ENCODE measurements at regions not wholly inside any gene's neighbourhood (a gene's known extent, or its start where the extent isn't known, plus 50 kb on each side); places are given as distances from the start of the nearest gene placed in this dataset.

DNA sequence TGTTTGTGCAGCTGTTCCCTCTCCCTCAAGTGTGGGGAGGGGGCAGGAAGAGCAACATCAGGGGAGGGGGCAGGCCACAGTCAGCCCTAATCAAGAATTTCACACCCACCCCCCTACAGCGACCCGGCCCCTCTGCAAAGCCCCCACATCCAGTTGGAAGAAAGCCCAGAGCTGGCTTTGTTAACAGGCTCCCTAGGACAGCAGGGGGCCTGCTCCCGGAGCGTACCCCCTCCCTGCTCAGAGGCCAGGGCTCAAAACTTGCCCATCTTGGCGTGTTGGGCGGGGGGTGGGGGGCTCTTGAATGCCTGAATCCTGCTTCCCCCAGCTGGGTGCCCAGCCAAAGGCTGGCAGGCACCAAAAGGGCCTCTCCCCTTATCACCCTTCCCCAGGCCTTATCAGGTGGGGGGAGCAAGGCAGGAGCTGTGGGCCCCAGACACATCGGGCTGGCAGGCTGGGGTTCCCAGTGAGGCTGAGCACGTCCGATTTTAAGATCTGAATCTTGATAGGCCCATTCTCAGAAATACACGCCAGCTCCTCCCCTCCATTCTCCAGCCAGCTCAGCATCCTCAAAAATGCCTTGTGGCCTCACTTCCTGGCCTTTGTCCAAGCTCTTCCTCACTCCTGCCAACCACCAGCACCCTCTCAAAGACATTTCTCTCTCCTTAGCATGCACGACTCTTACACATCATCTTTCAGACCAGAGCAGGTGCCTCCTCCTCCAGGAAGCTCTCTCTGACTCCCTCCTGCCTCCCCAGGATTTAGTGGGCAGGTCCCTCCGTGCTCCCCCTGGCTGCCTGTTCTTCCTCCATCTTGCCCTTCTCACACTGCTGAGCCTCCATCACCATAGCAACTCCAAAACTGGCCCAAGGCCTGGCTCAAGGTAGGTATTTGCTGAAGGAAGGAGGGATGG, 384.8 kb downstream of the MN1 start:
- H3K36me3 Mint-ChIP-seq (ENCODE audit: low read depth, unreplicated experiment) = no peaks in the 10 kb centered on the region
- peak; percentile 91 for FAIRE-seq
- no peaks in the 10 kb centered on the region for H3K9me3 ChIP-seq (ENCODE audit: insufficient read depth, low read depth, low read length)
- DNase-seq (ENCODE audit: low read depth) = peak; percentile 90
- no peak overlapping the region for H3K27ac ChIP-seq (ENCODE audit: low read depth, low read length)
- TF ChIP-seq EZH2 (IDR thresholded peaks at IDR 0.05; ENCODE audit: insufficient read depth, low read length) = no peak
- TF ChIP-seq, protein P1, sequence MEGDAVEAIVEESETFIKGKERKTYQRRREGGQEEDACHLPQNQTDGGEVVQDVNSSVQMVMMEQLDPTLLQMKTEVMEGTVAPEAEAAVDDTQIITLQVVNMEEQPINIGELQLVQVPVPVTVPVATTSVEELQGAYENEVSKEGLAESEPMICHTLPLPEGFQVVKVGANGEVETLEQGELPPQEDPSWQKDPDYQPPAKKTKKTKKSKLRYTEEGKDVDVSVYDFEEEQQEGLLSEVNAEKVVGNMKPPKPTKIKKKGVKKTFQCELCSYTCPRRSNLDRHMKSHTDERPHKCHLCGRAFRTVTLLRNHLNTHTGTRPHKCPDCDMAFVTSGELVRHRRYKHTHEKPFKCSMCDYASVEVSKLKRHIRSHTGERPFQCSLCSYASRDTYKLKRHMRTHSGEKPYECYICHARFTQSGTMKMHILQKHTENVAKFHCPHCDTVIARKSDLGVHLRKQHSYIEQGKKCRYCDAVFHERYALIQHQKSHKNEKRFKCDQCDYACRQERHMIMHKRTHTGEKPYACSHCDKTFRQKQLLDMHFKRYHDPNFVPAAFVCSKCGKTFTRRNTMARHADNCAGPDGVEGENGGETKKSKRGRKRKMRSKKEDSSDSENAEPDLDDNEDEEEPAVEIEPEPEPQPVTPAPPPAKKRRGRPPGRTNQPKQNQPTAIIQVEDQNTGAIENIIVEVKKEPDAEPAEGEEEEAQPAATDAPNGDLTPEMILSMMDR (IDR thresholded peaks at IDR 0.05; ENCODE audit: insufficient read depth, low read depth, low read length) = no peak
- H3K27ac Mint-ChIP-seq (ENCODE audit: unreplicated experiment) = peak overlapping the region; percentile 28
- H3K27me3 ChIP-seq (ENCODE audit: insufficient read depth, low read length) = peaks cover 19% of the 10 kb centered on the region
- H3K4me1 Mint-ChIP-seq (ENCODE audit: low read depth, unreplicated experiment) = peaks cover 18% of the 10 kb centered on the region
- H3K4me3 ChIP-seq (ENCODE audit: insufficient read depth, low read depth, low read length) = no peak overlapping the region
- no peaks in the 10 kb centered on the region for H3K36me3 ChIP-seq (ENCODE audit: insufficient read depth, low read length)
- peak overlapping the region; percentile 39 for H3K9ac ChIP-seq (ENCODE audit: low read length)
- H3K9me3 Mint-ChIP-seq (ENCODE audit: unreplicated experiment) = no peaks in the 10 kb centered on the region
- no peaks in the 10 kb centered on the region for H3K27me3 Mint-ChIP-seq (ENCODE audit: low read depth, unreplicated experiment)
- H3K4me1 ChIP-seq (ENCODE audit: insufficient read depth, low read length) = peaks cover 33% of the 10 kb centered on the region
- peak overlapping the region; percentile 38 for H2AFZ ChIP-seq (ENCODE audit: low read depth, low read length)
- H3K79me2 ChIP-seq (ENCODE audit: insufficient read depth, low read length) = no peaks in the 10 kb centered on the region
- no peak overlapping the region for H3K4me3 Mint-ChIP-seq (ENCODE audit: unreplicated experiment)
- peak overlapping the region; percentile 60 for H3K4me2 ChIP-seq (ENCODE audit: low read length)
- H4K20me1 ChIP-seq (ENCODE audit: insufficient read depth, low read length) = no peaks in the 10 kb centered on the region

DNA sequence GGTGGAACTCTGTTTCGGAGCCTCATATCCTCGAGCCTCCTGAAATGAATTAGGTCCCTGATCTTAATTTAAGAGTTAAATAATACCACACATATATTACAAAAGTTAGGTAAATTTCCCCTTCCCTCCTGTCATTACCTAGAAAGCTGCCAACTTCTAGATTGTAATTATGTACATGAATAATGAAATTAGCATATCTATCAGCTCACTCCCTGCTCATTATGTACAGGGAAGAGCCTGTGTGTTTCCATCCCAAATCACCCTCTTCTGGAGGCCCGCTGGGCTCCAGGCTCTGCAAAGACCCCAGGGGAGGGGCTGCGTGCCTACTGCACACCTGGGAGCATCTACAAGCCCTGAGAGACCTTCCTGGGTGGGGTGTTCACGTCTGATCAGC, 384.1 kb downstream of the MN1 start:
- no peak for TF ChIP-seq EZH2 (IDR thresholded peaks at IDR 0.05; ENCODE audit: insufficient read depth, low read length)
- TF ChIP-seq, protein P1 (IDR thresholded peaks at IDR 0.05; ENCODE audit: insufficient read depth, low read depth, low read length) = no peak
- Histone ChIP-seq H2AFZ (ENCODE audit: low read depth, low read length) (no peak overlapping the region), H3K4me2 (ENCODE audit: low read length) (peak overlapping the region; percentile 60), H3K4me3 (ENCODE audit: insufficient read depth, low read depth, low read length) (no peak overlapping the region), H3K4me1 (ENCODE audit: insufficient read depth, low read length) (peaks cover 33% of the 10 kb centered on the region), H4K20me1 (ENCODE audit: insufficient read depth, low read length) (no peaks in the 10 kb centered on the region), H3K27me3 (ENCODE audit: insufficient read depth, low read length) (peaks cover 19% of the 10 kb centered on the region), H3K36me3 (ENCODE audit: insufficient read depth, low read length) (no peaks in the 10 kb centered on the region), H3K79me2 (ENCODE audit: insufficient read depth, low read length) (no peaks in the 10 kb centered on the region), H3K9ac (ENCODE audit: low read length) (no peak overlapping the region), H3K9me3 (ENCODE audit: insufficient read depth, low read depth, low read length) (no peaks in the 10 kb centered on the region), H3K27ac (ENCODE audit: low read depth, low read length) (no peak overlapping the region)
- H3K4me1 Mint-ChIP-seq (ENCODE audit: low read depth, unreplicated experiment) = peaks cover 18% of the 10 kb centered on the region
- no peak overlapping the region for H3K4me3 Mint-ChIP-seq (ENCODE audit: unreplicated experiment)
- H3K27ac Mint-ChIP-seq (ENCODE audit: unreplicated experiment) = no peak overlapping the region
- FAIRE-seq (no peak), DNase-seq (ENCODE audit: low read depth) (no peak)
- H3K9me3 Mint-ChIP-seq (ENCODE audit: unreplicated experiment) = no peaks in the 10 kb centered on the region
- no peaks in the 10 kb centered on the region for H3K36me3 Mint-ChIP-seq (ENCODE audit: low read depth, unreplicated experiment)
- no peaks in the 10 kb centered on the region for H3K27me3 Mint-ChIP-seq (ENCODE audit: low read depth, unreplicated experiment)

DNA sequence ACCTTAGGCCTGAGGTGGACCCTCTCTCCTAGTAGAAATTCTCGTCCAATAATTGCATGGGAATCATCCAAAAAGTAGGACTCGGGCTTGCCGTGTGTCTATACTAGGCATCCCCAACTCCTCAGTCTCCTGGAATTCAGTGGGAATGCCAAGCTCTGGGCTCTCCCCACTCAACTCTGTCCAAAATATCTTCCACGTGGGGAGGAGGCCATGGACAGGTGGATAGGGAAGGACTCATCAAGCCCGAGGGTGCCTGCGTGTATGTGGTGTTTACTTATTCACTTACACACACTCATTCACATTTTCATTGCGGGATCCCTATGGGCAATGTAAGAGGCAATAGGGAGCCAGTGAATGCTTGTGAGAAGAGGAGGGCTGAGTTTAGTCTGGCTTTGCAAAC, 383.3 kb downstream of the MN1 start:
- H4K20me1 ChIP-seq (ENCODE audit: insufficient read depth, low read length) = no peaks in the 10 kb centered on the region
- no peak overlapping the region for H3K4me3 ChIP-seq (ENCODE audit: insufficient read depth, low read depth, low read length)
- FAIRE-seq (no peak), DNase-seq (ENCODE audit: low read depth) (no peak)
- no peaks in the 10 kb centered on the region for H3K36me3 Mint-ChIP-seq (ENCODE audit: low read depth, unreplicated experiment)
- H3K27me3 Mint-ChIP-seq (ENCODE audit: low read depth, unreplicated experiment) = no peaks in the 10 kb centered on the region
- no peaks in the 10 kb centered on the region for H3K9me3 ChIP-seq (ENCODE audit: insufficient read depth, low read depth, low read length)
- H3K4me3 Mint-ChIP-seq (ENCODE audit: unreplicated experiment) = no peak overlapping the region
- H3K27ac Mint-ChIP-seq (ENCODE audit: unreplicated experiment) = no peak overlapping the region
- H3K4me2 ChIP-seq (ENCODE audit: low read length) = no peak overlapping the region
- H3K9me3 Mint-ChIP-seq (ENCODE audit: unreplicated experiment) = no peaks in the 10 kb centered on the region
- peaks cover 16% of the 10 kb centered on the region for H3K4me1 Mint-ChIP-seq (ENCODE audit: low read depth, unreplicated experiment)
- H3K79me2 ChIP-seq (ENCODE audit: insufficient read depth, low read length) = no peaks in the 10 kb centered on the region
- H3K9ac ChIP-seq (ENCODE audit: low read length) = no peak overlapping the region
- peaks cover 19% of the 10 kb centered on the region for H3K27me3 ChIP-seq (ENCODE audit: insufficient read depth, low read length)
- H3K27ac ChIP-seq (ENCODE audit: low read depth, low read length) = no peak overlapping the region
- peaks cover 33% of the 10 kb centered on the region for H3K4me1 ChIP-seq (ENCODE audit: insufficient read depth, low read length)
- TF ChIP-seq, protein P1 (IDR thresholded peaks at IDR 0.05; ENCODE audit: insufficient read depth, low read depth, low read length) = no peak
- TF ChIP-seq EZH2 (IDR thresholded peaks at IDR 0.05; ENCODE audit: insufficient read depth, low read length) = no peak
- H2AFZ ChIP-seq (ENCODE audit: low read depth, low read length) = no peak overlapping the region
- H3K36me3 ChIP-seq (ENCODE audit: insufficient read depth, low read length) = no peaks in the 10 kb centered on the region

All from astrocyte (in vitro differentiated cells and primary cell).